H1 (cell line): ENCODE measurements at regions not wholly inside any gene's neighbourhood (a gene's known extent, or its start where the extent isn't known, plus 50 kb on each side); places are given as distances from the start of the nearest gene placed in this dataset.

Experiments
- CTCF ChIA-PET: fragments of 300-600 bp; sonication (Branson Sonifier 250); formaldehyde crosslinking; loops from one replicate; lab custom pipeline; 2021; ENCODE audit not compliant: partially characterized antibody; lab: Charles Lee
- POLR2A ChIA-PET: fragments of 300-600 bp; sonication (Branson Sonifier 250); formaldehyde crosslinking; loops from one replicate; lab custom pipeline; 2021; ENCODE audit warnings: inconsistent platforms; ENCODE audit not compliant: partially characterized antibody; lab: Charles Lee
- DNase-seq, 2 experiments: peaks; one replicate each; pipeline versions ENCODE4 v3.0.0 to v3.0.0-alpha.2; 2010 to 2022; ENCODE audit warnings: low spot score in 2 of 2, low read depth in 1 of 2, mixed read lengths in 1 of 2
- FAIRE-seq: peaks from 2 replicates; lab custom pipeline; 2011; peaks lifted over from hg19 to GRCh38; lab: Jason Lieb, UNC
- H2AFZ ChIP-seq: 2 replicates; pipeline ENCODE4 v1.8.1; 2012; ENCODE audit warnings: low read length, inconsistent platforms
- H2AK5ac ChIP-seq: 2 replicates; pipeline ENCODE4 v1.6.1; 2013; ENCODE audit warnings: low read depth, low read length
- H2BK120ac ChIP-seq: replicated peaks from 2 replicates; pipeline ENCODE3; 2013; ENCODE audit warnings: low read depth, low read length, inconsistent platforms
- H2BK12ac ChIP-seq: 2 replicates; pipeline ENCODE4 v1.6.1; 2013; ENCODE audit warnings: low read depth, low read length
- H2BK15ac ChIP-seq: 2 replicates; pipeline ENCODE4 v1.6.1; 2013; ENCODE audit warnings: low read length
- H2BK20ac ChIP-seq: 2 replicates; pipeline ENCODE4 v1.6.1; 2013; ENCODE audit warnings: low read length
- H2BK5ac ChIP-seq: 2 replicates; pipeline ENCODE4 v1.6.1; 2013; ENCODE audit warnings: low read depth, low read length
- H3K14ac ChIP-seq: 2 replicates; pipeline ENCODE4 v1.6.1; 2013; ENCODE audit warnings: inconsistent platforms; ENCODE audit not compliant: insufficient read length
- H3K18ac ChIP-seq: 2 replicates; pipeline ENCODE4 v1.6.1; 2013; ENCODE audit warnings: low read length; ENCODE audit errors: extremely low read depth
- H3K23ac ChIP-seq: 2 replicates; pipeline ENCODE4 v1.6.1; 2013; ENCODE audit warnings: inconsistent platforms; ENCODE audit not compliant: insufficient read length
- H3K23me2 ChIP-seq: 2 replicates; pipeline ENCODE4 v1.6.1; 2013; ENCODE audit warnings: low read depth, low read length
- H3K27ac ChIP-seq: 2 replicates; pipeline ENCODE4 v1.6.1; 2011; ENCODE audit warnings: low read depth, low read length, inconsistent platforms
- H3K27me3 ChIP-seq, 4 experiments: replicated peaks in 1 of 4; 1 replicate in 1 of 4; 2 replicates in 3 of 4; pipeline versions ENCODE4 v1.6.1 to v1.8.1; 2011 to 2013; ENCODE audit warnings: low read length in 3 of 4, mild to moderate bottlenecking in 3 of 4, inconsistent platforms in 2 of 4, mixed read lengths in 2 of 4, moderate library complexity in 1 of 4; ENCODE audit not compliant: control insufficient read depth in 3 of 4, insufficient read depth in 3 of 4; ENCODE audit errors: extremely low read depth in 1 of 4
- H3K36me3 ChIP-seq, 4 experiments: 2 replicates each; pipeline versions ENCODE4 v1.6.1 to v1.8.1; 2011 to 2013; ENCODE audit warnings: mild to moderate bottlenecking in 4 of 4, low read length in 3 of 4, moderate library complexity in 2 of 4, control low read depth in 1 of 4, inconsistent platforms in 1 of 4; ENCODE audit not compliant: insufficient read depth in 4 of 4, control insufficient read depth in 2 of 4
- H3K4ac ChIP-seq: replicated peaks from 2 replicates; pipeline ENCODE3; 2013; ENCODE audit warnings: low read length, low read depth, mixed read lengths, inconsistent platforms; ENCODE audit not compliant: insufficient read length
- H3K4me1 ChIP-seq, 4 experiments: replicated peaks in 1 of 4; 1 replicate in 1 of 4; 2 replicates in 3 of 4; pipeline versions ENCODE4 v1.6.1 to v1.8.1; 2011 to 2013; ENCODE audit warnings: low read length in 3 of 4, inconsistent platforms in 2 of 4, mixed read lengths in 1 of 4; ENCODE audit not compliant: insufficient read depth in 4 of 4, control insufficient read depth in 3 of 4
- H3K4me2 ChIP-seq, 2 experiments: 2 replicates each; pipeline versions ENCODE4 v1.6.1 to v1.8.1; 2011 to 2013; ENCODE audit warnings: low read depth in 2 of 2, low read length in 2 of 2, control low read depth in 1 of 2, inconsistent platforms in 1 of 2, mild to moderate bottlenecking in 1 of 2; ENCODE audit not compliant: insufficient read depth in 1 of 2
- H3K4me3 ChIP-seq, 4 experiments: fragments of 200-600, 300-600 bp in 1 of 4; sonication (generic), shearing (Covaris generic), sonication (Bioruptor Twin) in 1 of 4; 2 replicates each; pipeline versions ENCODE4 v1.5.1 to v1.8.1; 2011 to 2016; ENCODE audit warnings: low read length in 4 of 4, low read depth in 3 of 4, control low read depth in 2 of 4, inconsistent platforms in 2 of 4, mild to moderate bottlenecking in 2 of 4, mixed read lengths in 1 of 4, moderate library complexity in 1 of 4; ENCODE audit not compliant: insufficient read depth in 2 of 4; ENCODE audit errors: extremely low read depth in 1 of 4
- H3K56ac ChIP-seq: replicated peaks from 2 replicates; pipeline ENCODE3; 2013; ENCODE audit warnings: low read depth, mild to moderate bottlenecking, mixed read lengths, low read length, inconsistent platforms; ENCODE audit not compliant: insufficient read length
- H3K79me1 ChIP-seq: 2 replicates; pipeline ENCODE4 v1.6.1; 2013; ENCODE audit warnings: low read depth, low read length, control low read depth
- H3K79me2 ChIP-seq, 2 experiments: 2 replicates each; pipeline versions ENCODE4 v1.6.1 to v1.8.1; 2012 to 2013; ENCODE audit warnings: low read length in 2 of 2, mild to moderate bottlenecking in 2 of 2, inconsistent platforms in 1 of 2; ENCODE audit not compliant: insufficient read depth in 2 of 2, control insufficient read depth in 1 of 2
- H3K9ac ChIP-seq, 4 experiments: replicated peaks in 1 of 4; 1 replicate in 1 of 4; 2 replicates in 3 of 4; pipeline versions ENCODE4 v1.6.1 to v1.8.1; 2011 to 2013; ENCODE audit warnings: low read depth in 3 of 4, low read length in 3 of 4, control low read depth in 2 of 4, mild to moderate bottlenecking in 2 of 4, moderate library complexity in 2 of 4, inconsistent platforms in 1 of 4; ENCODE audit errors: extremely low read depth in 1 of 4
- H3K9me3 ChIP-seq, 2 experiments: 2 replicates each; pipeline versions ENCODE4 v1.6.1 to v1.8.1; 2012 to 2013; ENCODE audit warnings: mild to moderate bottlenecking in 2 of 2, moderate library complexity in 2 of 2, control low read depth in 1 of 2, inconsistent platforms in 1 of 2, low read depth in 1 of 2, low read length in 1 of 2, mixed read lengths in 1 of 2; ENCODE audit not compliant: insufficient read depth in 2 of 2
- H4K20me1 ChIP-seq, 2 experiments: replicated peaks in 1 of 2; 2 replicates each; pipeline versions ENCODE3 to v1.8.1; 2011 to 2013; ENCODE audit warnings: inconsistent platforms in 2 of 2, low read length in 2 of 2, mild to moderate bottlenecking in 1 of 2; ENCODE audit not compliant: insufficient read depth in 2 of 2, control insufficient read depth in 1 of 2
- H4K5ac ChIP-seq: 2 replicates; pipeline ENCODE4 v1.6.1; 2013; ENCODE audit warnings: low read length, low read depth, mixed read lengths, inconsistent platforms; ENCODE audit not compliant: insufficient read length
- H4K8ac ChIP-seq: 2 replicates; pipeline ENCODE4 v1.8.0; 2013; ENCODE audit warnings: mild to moderate bottlenecking, moderate library complexity, low read length, inconsistent platforms; ENCODE audit not compliant: insufficient read depth; ENCODE audit errors: extremely low read depth
- H4K91ac ChIP-seq: replicated peaks from 2 replicates; pipeline ENCODE3; 2013; ENCODE audit warnings: low read length, mixed read lengths, inconsistent platforms; ENCODE audit not compliant: insufficient read length
- ATF3 ChIP-seq: IDR thresholded peaks from 2 replicates; pipeline ENCODE4 v1.6.1; 2011; ENCODE audit warnings: low read depth, mild to moderate bottlenecking, low read length; ENCODE audit not compliant: insufficient read depth
- GTF2F1 ChIP-seq: IDR thresholded peaks from 2 replicates; pipeline ENCODE4 v1.6.1; 2012; ENCODE audit warnings: low read depth, low read length, improper control_type of control experiment, borderline replicate concordance
- MAFK ChIP-seq: IDR thresholded peaks from 2 replicates; pipeline ENCODE4 v1.6.1; 2012; ENCODE audit warnings: low read depth, mild to moderate bottlenecking, improper control_type of control experiment, low read length
- MAX ChIP-seq: IDR thresholded peaks from 2 replicates; pipeline ENCODE4 v1.6.1; 2012; ENCODE audit warnings: inconsistent platforms
- RNF2 ChIP-seq: fragments of 200-900, 300-1000 bp; sonication (generic); IDR thresholded peaks from 2 replicates; pipeline ENCODE4 v1.7.1; 2016; ENCODE audit warnings: borderline replicate concordance, low read depth, mild to moderate bottlenecking, antibody characterized with exemption, low read length; ENCODE audit not compliant: poor library complexity, severe bottlenecking; ENCODE audit errors: missing control alignments
- SIN3A ChIP-seq, 2 experiments: IDR thresholded peaks in 1 of 2; conservative IDR thresholded peaks in 1 of 2; 2 replicates each; pipeline ENCODE4 v1.6.1; 2011 to 2012; ENCODE audit warnings: low read length in 2 of 2, improper control_type of control experiment in 1 of 2, low read depth in 1 of 2, mild to moderate bottlenecking in 1 of 2
- TAF7 ChIP-seq: optimal IDR thresholded peaks from 2 replicates; pipeline ENCODE3; 2011; ENCODE audit warnings: low read depth, mild to moderate bottlenecking, inconsistent platforms, low read length, moderate library complexity, borderline replicate concordance
- TCF12 ChIP-seq: IDR thresholded peaks from 2 replicates; pipeline ENCODE4 v1.6.1; 2011; ENCODE audit warnings: low read depth, mild to moderate bottlenecking, low read length
- YY1 ChIP-seq: IDR thresholded peaks from 2 replicates; pipeline ENCODE4 v1.6.1; 2011; ENCODE audit warnings: low read depth, mild to moderate bottlenecking, low read length
- WGBS, 2 experiments: shearing (Covaris generic) in 1 of 2; methylation state at CpG; one replicate each; pipeline versions ENCODE4 v1.1.6 to v1.1.7; 2013 to 2015; ENCODE audit warnings: low lambda C conversion rate in 2 of 2, mixed read lengths in 2 of 2, inconsistent platforms in 1 of 2, low coverage in 1 of 2, missing lambda C conversion rate in 1 of 2; ENCODE audit not compliant: insufficient replicate concordance in 2 of 2, insufficient coverage in 1 of 2, insufficient read length in 1 of 2; ENCODE audit errors: extremely low coverage in 1 of 2, missing lambda C conversion rate in 1 of 2; 5-methylcytosine and 5-hydroxymethylcytosine counted together

GRCh38 chr10:10662716-10663408 is 354.8 kb upstream of the CELF2 start:
- no peaks in the 10 kb centered on the region for H3K79me2 ChIP-seq
- H3K23ac ChIP-seq, result no peak overlapping the region
- FAIRE-seq (no peak), DNase-seq (no peak)
- H3K27ac ChIP-seq, result no peak overlapping the region
- 93% methylated on average over 6 of the region's 6 CpGs; no CpG with 5 or more reads in 1 of the 2 experiments for WGBS, 2 experiments
- ChIA-PET POLR2A (interaction anchor here (0.6 kb wide), 2 partner anchors 28 to 837 kb away, joined by 3 read pairs; no protein-coding TSS in a partner anchor), CTCF (interaction anchor here (2.7 kb wide), 1 partner anchor 14 kb away, joined by 9 read pairs; no protein-coding TSS in a partner anchor)
- no peaks in the 10 kb centered on the region for H3K36me3 ChIP-seq
- H4K8ac ChIP-seq, result no peak overlapping the region
- H2BK15ac ChIP-seq, result no peak overlapping the region
- TF ChIP-seq YY1, result no peak
- TF ChIP-seq RNF2, result no peak
- TF ChIP-seq MAX, result no peak
- TF ChIP-seq ATF3, result no peak
- TF ChIP-seq SIN3A (conservative IDR thresholded peaks at IDR 0.05 in 1 of 2, IDR thresholded peaks at IDR 0.05 in 1 of 2; ENCODE audit: low read depth in 1 of 2, low read length in 2 of 2), result no peak
- TF ChIP-seq GTF2F1, result no peak
- no peak for TF ChIP-seq MAFK
- TF ChIP-seq TAF7, result no peak
- no peak for TF ChIP-seq TCF12
- H2BK20ac ChIP-seq, result no peak overlapping the region
- H2BK120ac ChIP-seq, result no peak overlapping the region
- H2BK5ac ChIP-seq, result no peak overlapping the region
- H3K27me3 ChIP-seq, result no peaks in the 10 kb centered on the region
- H2AK5ac ChIP-seq, result no peak overlapping the region
- H3K56ac ChIP-seq, result no peak overlapping the region
- peak overlapping the region; percentile 8; the same call in 1 of the 2 replicates for H2AFZ ChIP-seq
- no peak overlapping the region for H4K5ac ChIP-seq
- H3K4me1 ChIP-seq, result no peaks in the 10 kb centered on the region
- H2BK12ac ChIP-seq, result no peak overlapping the region
- H3K23me2 ChIP-seq, result no peaks in the 10 kb centered on the region; the same call in 1 of the 2 replicates
- H3K4me2 ChIP-seq, result no peak overlapping the region
- H4K91ac ChIP-seq, result no peak overlapping the region
- H3K4me3 ChIP-seq, result no peak overlapping the region
- no peaks in the 10 kb centered on the region for H4K20me1 ChIP-seq
- H3K9me3 ChIP-seq, result no peaks in the 10 kb centered on the region
- H3K14ac ChIP-seq, result no peak overlapping the region
- no peak overlapping the region for H3K9ac ChIP-seq
- H3K79me1 ChIP-seq, result no peaks in the 10 kb centered on the region
- no peak overlapping the region for H3K4ac ChIP-seq
- no peak overlapping the region for H3K18ac ChIP-seq
